A549 (cell line): ENCODE measurements at regions not wholly inside any gene's neighbourhood (a gene's known extent, or its start where the extent isn't known, plus 50 kb on each side); places are given as distances from the start of the nearest gene placed in this dataset.
"Not testable (repeated sequence)": the region's sequence is repeated elsewhere in the genome, so short reads cannot be mapped to it uniquely, and the experiment has no call there.

Experiments used
- CBX8 ChIP-seq: fragments of 200-600 bp; sonication (generic); IDR thresholded peaks from 2 replicates; pipeline ENCODE4 v1.6.1; 2016
- CTCF ChIP-seq: fragments of >200 bp; sonication (Bioruptor Twin); formaldehyde crosslinking; IDR thresholded peaks from 3 replicates; pipeline ENCODE4 v1.5.1; 2016
- EP300 ChIP-seq, 2 experiments: fragments of >200 bp; sonication (Bioruptor Twin); formaldehyde crosslinking; IDR thresholded peaks; 2 replicates in 1 of 2; 3 replicates in 1 of 2; pipeline ENCODE4 v1.6.1; 2016 to 2017
- ESRRA ChIP-seq: fragments of 150-350 bp; IDR thresholded peaks from 2 replicates; pipeline ENCODE4 v1.6.1; 2014; ENCODE audit warnings: mild to moderate bottlenecking, low read length, borderline replicate concordance
- HDAC2 ChIP-seq: fragments of 200-600 bp; sonication (generic); IDR thresholded peaks from 2 replicates; pipeline ENCODE4 v1.6.1; 2016
- HOXA7 ChIP-seq: fragments of 250-450 bp; sonication (Bioruptor Pico); IDR thresholded peaks from 2 replicates; pipeline ENCODE4 v1.5.0; 2020; ENCODE audit warnings: mild to moderate bottlenecking, moderate library complexity
- JUN ChIP-seq, 2 experiments: fragments of >200 bp; sonication (Bioruptor Twin); formaldehyde crosslinking; IDR thresholded peaks; 2 replicates in 1 of 2; 3 replicates in 1 of 2; pipeline ENCODE4 v1.6.1; 2016 to 2017
- JUNB ChIP-seq: fragments of >200 bp; sonication (Bioruptor Twin); formaldehyde crosslinking; IDR thresholded peaks from 2 replicates; pipeline ENCODE4 v1.6.1; 2016
- KDM1A ChIP-seq: fragments of 200-600 bp; sonication (generic); IDR thresholded peaks from 2 replicates; pipeline ENCODE4 v1.6.1; 2016; ENCODE audit warnings: low read depth, mild to moderate bottlenecking
- NFE2L2 ChIP-seq: fragments of 150-350 bp; conservative IDR thresholded peaks from 2 replicates; pipeline ENCODE4 v1.6.1; 2014; ENCODE audit warnings: low read length
- PBX3 ChIP-seq: IDR thresholded peaks from 2 replicates; pipeline ENCODE4 v1.6.1; 2012
- POLR2A ChIP-seq: IDR thresholded peaks from 2 replicates; pipeline ENCODE4 v1.6.1; 2012; ENCODE audit warnings: mild to moderate bottlenecking, low read length
- RAD21 ChIP-seq, 2 experiments: fragments of >200 bp in 1 of 2; sonication (Bioruptor Twin) in 1 of 2; formaldehyde crosslinking in 1 of 2; IDR thresholded peaks in 1 of 2; conservative IDR thresholded peaks in 1 of 2; 2 replicates in 1 of 2; 3 replicates in 1 of 2; pipeline ENCODE4 v1.6.1; 2012 to 2018; ENCODE audit warnings: inconsistent platforms in 1 of 2
- RFX5 ChIP-seq: fragments of 450-650 bp; IDR thresholded peaks from 2 replicates; pipeline ENCODE4 v1.7.1; 2014; ENCODE audit warnings: antibody characterized with exemption, mild to moderate bottlenecking, moderate library complexity

GRCh38 chr2:111583480-111583879 is 300.5 kb downstream of the ANAPC1 start:
- not testable (repeated sequence) for TF ChIP-seq CTCF; JUN (IDR thresholded peaks at IDR 0.05); NFE2L2; KDM1A; PBX3; POLR2A; HOXA7; EP300 (IDR thresholded peaks at IDR 0.05); RFX5; JUNB; HDAC2; CBX8; RAD21 (conservative IDR thresholded peaks at IDR 0.05 in 1 of 2, IDR thresholded peaks at IDR 0.05 in 1 of 2); ESRRA
